ENCODE measurements at regions not wholly inside any gene's neighbourhood (a gene's known extent, or its start where the extent isn't known, plus 50 kb on each side); places are given as distances from the start of the nearest gene placed in this dataset.
A peak's percentile ranks its signal among the peaks of the same experiment; 100 is the strongest.

GRCh38 chr6:113162739-113163138, 694.4 kb upstream of the MARCKS start:
- no peak overlapping the region for H3K9ac ChIP-seq (ENCODE audit: low read length)
- no peak overlapping the region for H3K14ac ChIP-seq (ENCODE audit: low read length in 2 of 2)
- H3K18ac ChIP-seq (ENCODE audit: low read depth in 1 of 2, low read length in 2 of 2) = no peak overlapping the region
- H3K4me3 ChIP-seq (ENCODE audit: insufficient read depth in 1 of 2, low read depth in 1 of 2, low read length in 2 of 2) = no peak overlapping the region
- H2BK15ac ChIP-seq (ENCODE audit: low read depth, poor library complexity, severe bottlenecking) = no peak overlapping the region
- no peaks in the 10 kb centered on the region for H3K36me3 ChIP-seq (ENCODE audit: control insufficient read depth in 1 of 2, insufficient read depth in 2 of 2, low read depth in 1 of 2, low read length in 2 of 2)
- no peak overlapping the region for H2BK5ac ChIP-seq (ENCODE audit: low read depth, low read length, poor library complexity, severe bottlenecking)
- no CpG with 5 or more reads among the region's 1 CpG for WGBS
- H4K8ac ChIP-seq (ENCODE audit: low read length) = no peak overlapping the region
- no peak overlapping the region for H3K27ac ChIP-seq (ENCODE audit: low read length, poor library complexity, severe bottlenecking)
- no peak overlapping the region for H2BK120ac ChIP-seq (ENCODE audit: low read depth, low read length)
- H3K23ac ChIP-seq (ENCODE audit: low read length in 2 of 2) = no peak overlapping the region
- DNase-seq = no peak
- no peak overlapping the region for H2BK12ac ChIP-seq (ENCODE audit: low read length in 2 of 2)
- H3K79me1 ChIP-seq (replicated peaks; ENCODE audit: low read length, poor library complexity, severe bottlenecking) = no peaks in the 10 kb centered on the region
- H3K9me3 ChIP-seq (ENCODE audit: control insufficient read depth, low read length) = no peaks in the 10 kb centered on the region
- no peak overlapping the region for H2AK5ac ChIP-seq (ENCODE audit: low read length, severe bottlenecking)
- no peak overlapping the region for H4K91ac ChIP-seq (ENCODE audit: low read length)
- H3K4ac ChIP-seq (ENCODE audit: low read depth in 1 of 2, low read length in 2 of 2) = no peak overlapping the region
- no peak overlapping the region for H3K4me2 ChIP-seq (ENCODE audit: low read length, poor library complexity, severe bottlenecking)
- H3K4me1 ChIP-seq (ENCODE audit: control insufficient read depth, insufficient read depth, low read depth, low read length) = no peaks in the 10 kb centered on the region
- no peak overlapping the region for H2AFZ ChIP-seq (ENCODE audit: low read depth, low read length)
- no peaks in the 10 kb centered on the region for H3K27me3 ChIP-seq (ENCODE audit: control insufficient read depth in 1 of 2, insufficient read depth in 1 of 2, low read length in 2 of 2)

- Histone ChIP-seq H2AK5ac (ENCODE audit: low read length, severe bottlenecking) (no peak overlapping the region), H3K4me3 (ENCODE audit: insufficient read depth in 1 of 2, low read depth in 1 of 2, low read length in 2 of 2) (no peak overlapping the region), H2BK12ac (ENCODE audit: low read length in 2 of 2) (no peak overlapping the region), H3K23ac (ENCODE audit: low read length in 2 of 2) (no peak overlapping the region), H3K4me1 (ENCODE audit: control insufficient read depth, insufficient read depth, low read depth, low read length) (no peaks in the 10 kb centered on the region), H3K9ac (ENCODE audit: low read length) (no peak overlapping the region), H4K91ac (ENCODE audit: low read length) (no peak overlapping the region), H4K8ac (ENCODE audit: low read length) (no peak overlapping the region), H3K36me3 (ENCODE audit: control insufficient read depth in 1 of 2, insufficient read depth in 2 of 2, low read depth in 1 of 2, low read length in 2 of 2) (no peaks in the 10 kb centered on the region), H3K79me1 (replicated peaks; ENCODE audit: low read length, poor library complexity, severe bottlenecking) (no peaks in the 10 kb centered on the region), H3K4ac (ENCODE audit: low read depth in 1 of 2, low read length in 2 of 2) (no peak overlapping the region), H2BK15ac (ENCODE audit: low read depth, poor library complexity, severe bottlenecking) (no peak overlapping the region), H3K18ac (ENCODE audit: low read depth in 1 of 2, low read length in 2 of 2) (no peak overlapping the region), H3K4me2 (ENCODE audit: low read length, poor library complexity, severe bottlenecking) (no peak overlapping the region), H3K27ac (ENCODE audit: low read length, poor library complexity, severe bottlenecking) (no peak overlapping the region), H2BK5ac (ENCODE audit: low read depth, low read length, poor library complexity, severe bottlenecking) (no peak overlapping the region), H3K14ac (ENCODE audit: low read length in 2 of 2) (no peak overlapping the region), H2AFZ (ENCODE audit: low read depth, low read length) (no peak overlapping the region), H3K27me3 (ENCODE audit: control insufficient read depth in 1 of 2, insufficient read depth in 1 of 2, low read length in 2 of 2) (no peaks in the 10 kb centered on the region), H2BK120ac (ENCODE audit: low read depth, low read length) (no peak overlapping the region), H3K9me3 (ENCODE audit: control insufficient read depth, low read length) (no peaks in the 10 kb centered on the region)
- WGBS = 100% methylated on average over 1 of the region's 1 CpG
- DNase-seq = no peak
Observed at GRCh38 chr6:113168057-113168456, 689.1 kb upstream of the MARCKS start.

GRCh38 chr6:113169484-113169883, 687.7 kb upstream of the MARCKS start:
- no peak overlapping the region for H3K14ac ChIP-seq (ENCODE audit: low read length in 2 of 2)
- no peak overlapping the region for H3K27ac ChIP-seq (ENCODE audit: low read length, poor library complexity, severe bottlenecking)
- no peaks in the 10 kb centered on the region for H3K79me1 ChIP-seq (replicated peaks; ENCODE audit: low read length, poor library complexity, severe bottlenecking)
- no peak overlapping the region for H2BK120ac ChIP-seq (ENCODE audit: low read depth, low read length)
- no peak overlapping the region for H2AFZ ChIP-seq (ENCODE audit: low read depth, low read length)
- no peak overlapping the region for H3K4me3 ChIP-seq (ENCODE audit: insufficient read depth in 1 of 2, low read depth in 1 of 2, low read length in 2 of 2)
- no peak overlapping the region for H2AK5ac ChIP-seq (ENCODE audit: low read length, severe bottlenecking)
- H2BK15ac ChIP-seq (ENCODE audit: low read depth, poor library complexity, severe bottlenecking) = no peak overlapping the region
- H3K4me1 ChIP-seq (ENCODE audit: control insufficient read depth, insufficient read depth, low read depth, low read length) = no peaks in the 10 kb centered on the region
- H4K91ac ChIP-seq (ENCODE audit: low read length) = no peak overlapping the region
- H4K8ac ChIP-seq (ENCODE audit: low read length) = no peak overlapping the region
- DNase-seq = peak; percentile 64
- H3K18ac ChIP-seq (ENCODE audit: low read depth in 1 of 2, low read length in 2 of 2) = no peak overlapping the region
- H3K9me3 ChIP-seq (ENCODE audit: control insufficient read depth, low read length) = no peaks in the 10 kb centered on the region
- no peak overlapping the region for H3K4me2 ChIP-seq (ENCODE audit: low read length, poor library complexity, severe bottlenecking)
- no peaks in the 10 kb centered on the region for H3K27me3 ChIP-seq (ENCODE audit: control insufficient read depth in 1 of 2, insufficient read depth in 1 of 2, low read length in 2 of 2)
- H3K9ac ChIP-seq (ENCODE audit: low read length) = no peak overlapping the region
- no peaks in the 10 kb centered on the region for H3K36me3 ChIP-seq (ENCODE audit: control insufficient read depth in 1 of 2, insufficient read depth in 2 of 2, low read depth in 1 of 2, low read length in 2 of 2)
- H3K23ac ChIP-seq (ENCODE audit: low read length in 2 of 2) = no peak overlapping the region
- no peak overlapping the region for H2BK12ac ChIP-seq (ENCODE audit: low read length in 2 of 2)
- WGBS = no CpG with 5 or more reads among the region's 1 CpG
- H2BK5ac ChIP-seq (ENCODE audit: low read depth, low read length, poor library complexity, severe bottlenecking) = no peak overlapping the region
- no peak overlapping the region for H3K4ac ChIP-seq (ENCODE audit: low read depth in 1 of 2, low read length in 2 of 2)

GRCh38 chr6:113170454-113170853, 686.7 kb upstream of the MARCKS start:
- H3K23ac ChIP-seq (ENCODE audit: low read length in 2 of 2) = no peak overlapping the region
- H3K27me3 ChIP-seq (ENCODE audit: control insufficient read depth in 1 of 2, insufficient read depth in 1 of 2, low read length in 2 of 2) = no peaks in the 10 kb centered on the region
- no peak overlapping the region for H4K91ac ChIP-seq (ENCODE audit: low read length)
- H3K4me1 ChIP-seq (ENCODE audit: control insufficient read depth, insufficient read depth, low read depth, low read length) = no peaks in the 10 kb centered on the region
- H3K36me3 ChIP-seq (ENCODE audit: control insufficient read depth in 1 of 2, insufficient read depth in 2 of 2, low read depth in 1 of 2, low read length in 2 of 2) = no peaks in the 10 kb centered on the region
- no peak overlapping the region for H2AK5ac ChIP-seq (ENCODE audit: low read length, severe bottlenecking)
- no peak overlapping the region for H2BK5ac ChIP-seq (ENCODE audit: low read depth, low read length, poor library complexity, severe bottlenecking)
- no peak overlapping the region for H2AFZ ChIP-seq (ENCODE audit: low read depth, low read length)
- H2BK15ac ChIP-seq (ENCODE audit: low read depth, poor library complexity, severe bottlenecking) = no peak overlapping the region
- no peak overlapping the region for H3K27ac ChIP-seq (ENCODE audit: low read length, poor library complexity, severe bottlenecking)
- no peak overlapping the region for H3K9ac ChIP-seq (ENCODE audit: low read length)
- no peak for DNase-seq
- H3K4ac ChIP-seq (ENCODE audit: low read depth in 1 of 2, low read length in 2 of 2) = no peak overlapping the region
- no peak overlapping the region for H3K4me2 ChIP-seq (ENCODE audit: low read length, poor library complexity, severe bottlenecking)
- peak overlapping the region in 1 of 2 experiments; percentile 48 for H3K18ac ChIP-seq (ENCODE audit: low read depth in 1 of 2, low read length in 2 of 2)
- no peak overlapping the region for H4K8ac ChIP-seq (ENCODE audit: low read length)
- H2BK120ac ChIP-seq (ENCODE audit: low read depth, low read length) = no peak overlapping the region
- H3K79me1 ChIP-seq (replicated peaks; ENCODE audit: low read length, poor library complexity, severe bottlenecking) = no peaks in the 10 kb centered on the region
- WGBS = 100% methylated on average over 1 of the region's 1 CpG
- H2BK12ac ChIP-seq (ENCODE audit: low read length in 2 of 2) = peak overlapping the region in 1 of 2 experiments; percentile 63
- H3K4me3 ChIP-seq (ENCODE audit: insufficient read depth in 1 of 2, low read depth in 1 of 2, low read length in 2 of 2) = no peak overlapping the region
- no peak overlapping the region for H3K14ac ChIP-seq (ENCODE audit: low read length in 2 of 2)
- no peaks in the 10 kb centered on the region for H3K9me3 ChIP-seq (ENCODE audit: control insufficient read depth, low read length)

Data from mesenchymal stem cell (in vitro differentiated cells and primary cell).